HEK293T (cell line): ENCODE measurements at regions not wholly inside any gene's neighbourhood (a gene's known extent, or its start where the extent isn't known, plus 50 kb on each side); places are given as distances from the start of the nearest gene placed in this dataset.
"Not testable (repeated sequence)": the region's sequence is repeated elsewhere in the genome, so short reads cannot be mapped to it uniquely, and the experiment has no call there.

Experiments
- CTCF ChIA-PET: fragments of 350-600 bp; formaldehyde crosslinking; extraction: SDS; loops from one replicate; lab custom pipeline; 2021; ENCODE audit warnings: antibody characterized with exemption, inconsistent platforms; lab: Yijun Ruan, JAX
- POLR2A ChIA-PET: fragments of 350-600 bp; formaldehyde crosslinking; extraction: SDS; loops from one replicate; lab custom pipeline; 2020; ENCODE audit warnings: antibody characterized with exemption, inconsistent platforms; lab: Yijun Ruan, JAX
- DNase-seq: peaks from one replicate; pipeline ENCODE4 v3.0.0; 2012; ENCODE audit warnings: mixed read lengths; ENCODE audit errors: extremely low spot score
- ARNT ChIP-seq: fragments of 450-650 bp; IDR thresholded peaks from 2 replicates; pipeline ENCODE4 v1.6.1; 2017; ENCODE audit warnings: mild to moderate bottlenecking
- BHLHE40 ChIP-seq: fragments of 450-650 bp; IDR thresholded peaks from 2 replicates; pipeline ENCODE4 v1.6.1; 2016; ENCODE audit warnings: mild to moderate bottlenecking, moderate library complexity, borderline replicate concordance
- CTBP1 ChIP-seq: fragments of 450-650 bp; IDR thresholded peaks from 2 replicates; pipeline ENCODE4 v1.6.1; 2016; ENCODE audit warnings: borderline replicate concordance
- ELF4 ChIP-seq: fragments of 450-650 bp; IDR thresholded peaks from 2 replicates; pipeline ENCODE4 v1.6.1; 2017; ENCODE audit warnings: antibody characterized with exemption
- FOXA1 ChIP-seq: fragments of 450-650 bp; IDR thresholded peaks from 2 replicates; pipeline ENCODE4 v1.6.1; 2016; ENCODE audit warnings: mild to moderate bottlenecking
- FOXK2 ChIP-seq: fragments of 450-650 bp; IDR thresholded peaks from 2 replicates; pipeline ENCODE4 v1.6.1; 2016; ENCODE audit warnings: mild to moderate bottlenecking
- FOXM1 ChIP-seq: fragments of 450-650 bp; IDR thresholded peaks from 2 replicates; pipeline ENCODE4 v1.6.1; 2017; ENCODE audit warnings: mild to moderate bottlenecking, borderline replicate concordance
- HDGF ChIP-seq: fragments of 450-650 bp; IDR thresholded peaks from 2 replicates; pipeline ENCODE4 v1.6.1; 2017; ENCODE audit warnings: antibody characterized with exemption, borderline replicate concordance
- L3MBTL2 ChIP-seq: fragments of 450-650 bp; conservative IDR thresholded peaks from 2 replicates; pipeline ENCODE4 v1.6.1; 2016; ENCODE audit warnings: mild to moderate bottlenecking
- LEF1 ChIP-seq: fragments of 450-650 bp; IDR thresholded peaks from 2 replicates; pipeline ENCODE4 v1.6.1; 2017; ENCODE audit warnings: mild to moderate bottlenecking, borderline replicate concordance
- NFRKB ChIP-seq: fragments of 450-650 bp; IDR thresholded peaks from 2 replicates; pipeline ENCODE4 v1.6.1; 2016; ENCODE audit warnings: mild to moderate bottlenecking, moderate library complexity
- PKNOX1 ChIP-seq: fragments of 450-650 bp; IDR thresholded peaks from 2 replicates; pipeline ENCODE4 v1.6.1; 2016
- SP1 ChIP-seq: fragments of 450-650 bp; IDR thresholded peaks from 2 replicates; pipeline ENCODE4 v1.6.1; 2017
- SUZ12 ChIP-seq: fragments of 450-650 bp; IDR thresholded peaks from 2 replicates; pipeline ENCODE4 v1.6.1; 2016; ENCODE audit warnings: mild to moderate bottlenecking
- TARDBP ChIP-seq: fragments of 450-650 bp; IDR thresholded peaks from 2 replicates; pipeline ENCODE4 v1.6.1; 2016
- ZNF384 ChIP-seq: fragments of 450-650 bp; IDR thresholded peaks from 2 replicates; pipeline ENCODE4 v1.6.1; 2016

- CTCF ChIA-PET: no interaction called here
- TF ChIP-seq ARNT (no peak), L3MBTL2 (no peak), LEF1 (no peak), TARDBP (no peak)
- peak; percentile 4 for DNase-seq
- POLR2A ChIA-PET: no interaction called here
Observed at GRCh38 chr2:163132850-163133249, 294.3 kb upstream of the KCNH7 start.

- DNase-seq, POLR2A ChIA-PET, CTCF ChIA-PET: not testable (repeated sequence)
Observed at GRCh38 chr2:163132207-163132606, 293.6 kb upstream of the KCNH7 start.

DNA sequence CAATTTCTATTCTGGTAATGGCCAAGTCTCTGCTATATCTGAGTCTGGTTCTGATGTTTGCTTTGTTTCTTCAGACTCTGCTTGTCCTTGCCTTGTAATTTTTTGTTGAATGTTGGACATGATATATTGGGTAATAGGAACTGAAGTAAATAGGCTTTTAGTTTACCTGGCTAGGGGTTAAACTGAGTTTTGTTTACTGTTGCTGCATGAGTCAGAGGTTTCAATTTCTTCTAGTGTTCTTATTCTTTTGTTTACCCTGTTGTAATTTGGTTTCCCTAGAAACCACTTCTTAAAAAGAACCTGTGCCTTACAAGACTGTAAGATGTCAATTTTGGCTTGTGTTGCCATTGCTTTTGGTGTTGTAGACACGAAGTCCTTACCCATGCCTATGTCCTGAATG lies 285.0 kb upstream of the KCNH7 start:
- POLR2A ChIA-PET: no interaction called here
- no peak for DNase-seq
- CTCF ChIA-PET: no interaction called here

DNA sequence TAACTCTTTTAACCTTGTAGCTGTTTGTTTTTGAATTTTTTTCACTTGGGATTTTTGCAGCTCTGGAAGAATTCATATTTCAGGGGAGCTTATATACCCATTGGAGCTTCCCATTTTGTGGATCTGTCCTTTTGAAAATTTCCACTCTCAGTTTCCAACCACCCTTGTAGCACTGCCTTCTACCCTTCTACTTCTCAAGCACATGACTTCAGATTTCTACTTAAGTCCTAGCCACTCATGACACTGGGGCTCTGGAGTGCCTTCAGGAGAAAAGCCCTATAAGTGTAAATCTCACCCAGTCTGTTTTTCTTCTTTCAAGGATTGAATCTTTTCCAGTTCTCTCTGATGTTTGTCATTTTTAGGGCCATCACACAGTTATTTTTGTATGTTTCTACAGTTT lies 283.7 kb upstream of the KCNH7 start:
- POLR2A ChIA-PET: no interaction called here
- no peak for TF ChIP-seq ARNT
- no peak for TF ChIP-seq SP1
- no peak for TF ChIP-seq ZNF384
- no peak for TF ChIP-seq LEF1
- no peak for TF ChIP-seq NFRKB
- TF ChIP-seq L3MBTL2: no peak
- TF ChIP-seq BHLHE40: no peak
- no peak for TF ChIP-seq HDGF
- TF ChIP-seq SUZ12: no peak
- TF ChIP-seq FOXM1: no peak
- TF ChIP-seq TARDBP: no peak
- TF ChIP-seq FOXA1: no peak
- TF ChIP-seq ELF4: no peak
- no peak for TF ChIP-seq PKNOX1
- TF ChIP-seq FOXK2: no peak
- no peak for TF ChIP-seq CTBP1
- DNase-seq: no peak
- CTCF ChIA-PET: interaction anchor here (0.6 kb wide), 1 partner anchor 951 kb away, joined by 3 read pairs; no protein-coding TSS in a partner anchor

More for the DNA sequence above, 285.0 kb upstream of the KCNH7 start:
- TF ChIP-seq ELF4 (no peak), L3MBTL2 (no peak), CTBP1 (no peak), LEF1 (no peak), ARNT (no peak)

DNA sequence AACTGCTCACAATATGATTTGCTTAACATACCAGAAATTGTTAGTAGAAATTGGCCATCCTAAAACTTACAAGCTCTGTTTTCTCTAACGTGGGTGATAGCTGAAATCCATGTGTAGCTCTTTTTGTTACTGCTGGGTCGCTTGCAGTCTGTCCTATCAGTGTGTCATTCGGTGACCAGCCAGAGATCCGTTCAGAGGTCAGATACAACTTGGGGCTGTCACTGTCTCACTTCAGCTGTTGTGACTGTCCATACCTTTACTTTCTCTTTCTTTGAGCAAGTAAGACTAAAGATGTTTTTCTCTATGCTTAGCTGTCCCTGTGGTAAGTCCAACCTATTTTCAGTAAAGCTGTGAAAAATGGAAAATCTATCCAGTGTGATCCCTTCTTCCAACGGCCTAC lies 282.9 kb upstream of the KCNH7 start:
- DNase-seq: no peak
- TF ChIP-seq L3MBTL2 (no peak), BHLHE40 (no peak), ZNF384 (no peak), PKNOX1 (no peak), FOXK2 (no peak), FOXM1 (no peak), FOXA1 (no peak), LEF1 (no peak), TARDBP (no peak), ARNT (no peak), CTBP1 (no peak), SP1 (no peak), SUZ12 (no peak), NFRKB (no peak), HDGF (no peak), ELF4 (no peak)
- CTCF ChIA-PET: no interaction called here
- POLR2A ChIA-PET: no interaction called here

DNA sequence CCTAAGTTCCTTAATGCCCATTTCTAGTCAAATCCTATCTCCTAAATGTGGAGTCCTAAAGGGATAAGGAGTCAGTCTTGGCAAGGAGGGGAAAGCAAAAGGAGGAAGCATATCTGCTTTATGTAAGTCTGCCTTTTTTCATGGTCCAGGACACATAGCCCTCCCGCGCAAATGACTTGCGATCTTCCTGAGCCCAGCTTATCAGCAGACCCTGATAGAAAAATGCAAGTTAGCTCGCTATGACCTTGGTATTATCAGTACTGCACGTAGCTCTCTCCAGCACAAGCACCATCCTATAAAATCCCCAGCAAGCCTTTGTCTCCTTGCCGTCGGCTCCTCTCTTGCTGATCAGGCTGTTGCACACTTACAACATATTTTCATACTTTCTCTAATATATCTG lies 281.4 kb upstream of the KCNH7 start:
- POLR2A ChIA-PET: no interaction called here
- no peak for TF ChIP-seq TARDBP
- CTCF ChIA-PET: no interaction called here
- DNase-seq: no peak

DNA sequence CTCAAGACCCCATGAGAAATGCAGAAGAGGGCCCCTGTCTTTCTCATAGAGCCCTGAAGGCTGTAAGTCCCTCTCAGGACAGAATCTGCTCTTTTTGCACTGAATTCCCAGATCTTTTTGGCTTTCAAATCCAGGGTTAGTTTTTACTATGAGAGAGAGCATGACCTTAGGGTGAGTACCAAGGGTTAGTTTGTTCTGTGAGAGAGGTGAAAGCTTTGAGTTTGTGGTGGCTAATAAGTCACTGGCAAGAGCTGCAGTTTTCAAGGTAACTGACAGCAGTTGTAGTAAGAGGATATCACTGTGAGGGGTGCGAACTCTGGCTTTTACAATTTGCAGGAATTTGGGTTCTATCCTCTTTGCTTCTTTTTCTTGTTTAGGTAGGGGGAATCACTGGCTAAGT lies 248.4 kb upstream of the KCNH7 start:
- CTCF ChIA-PET: no interaction called here

GRCh38 chr2:163085366-163086024 lies 246.9 kb upstream of the KCNH7 start:
- POLR2A ChIA-PET, DNase-seq, CTCF ChIA-PET: not testable (repeated sequence)

More for the DNA sequence above, 248.4 kb upstream of the KCNH7 start:
- TF ChIP-seq HDGF (no peak), PKNOX1 (no peak), FOXK2 (no peak), FOXA1 (no peak), BHLHE40 (no peak), FOXM1 (no peak), ZNF384 (no peak), CTBP1 (no peak), ARNT (no peak), LEF1 (no peak), L3MBTL2 (no peak)
- POLR2A ChIA-PET: no interaction called here
- no peak for DNase-seq
